BJ (cell line): ENCODE measurements at regions not wholly inside any gene's neighbourhood (a gene's known extent, or its start where the extent isn't known, plus 50 kb on each side); places are given as distances from the start of the nearest gene placed in this dataset.

Experiments used
- CTCF ChIA-PET: fragments of 350-600 bp; formaldehyde crosslinking; extraction: SDS; loops from one replicate; lab custom pipeline; 2021; ENCODE audit warnings: antibody characterized with exemption, inconsistent platforms; lab: Yijun Ruan, JAX
- POLR2A ChIA-PET: fragments of 300-600 bp; sonication (Branson Sonifier 250); formaldehyde crosslinking; extraction: SDS; loops from one replicate; lab custom pipeline; 2021; ENCODE audit warnings: antibody characterized with exemption; lab: Charles Lee
- DNase-seq: peaks from one replicate; pipeline ENCODE4 v3.0.0-alpha.2; 2011; ENCODE audit warnings: low read depth
- H3K27me3 ChIP-seq: 2 replicates; pipeline ENCODE4 v1.6.0; 2011; ENCODE audit warnings: low read length; ENCODE audit not compliant: control insufficient read depth, insufficient read depth
- H3K36me3 ChIP-seq: 2 replicates; pipeline ENCODE4 v1.5.1; 2011; ENCODE audit warnings: low read length; ENCODE audit not compliant: control insufficient read depth, insufficient read depth
- H3K4me3 ChIP-seq: 2 replicates; pipeline ENCODE4 v1.5.1; 2011; ENCODE audit warnings: low read depth, mild to moderate bottlenecking, control low read depth, low read length
- CTCF ChIP-seq: IDR thresholded peaks from 2 replicates; pipeline ENCODE4 v1.5.1; 2011; ENCODE audit warnings: low read depth, mild to moderate bottlenecking, control low read depth, inconsistent platforms, low read length, moderate library complexity; ENCODE audit not compliant: insufficient read depth

DNA sequence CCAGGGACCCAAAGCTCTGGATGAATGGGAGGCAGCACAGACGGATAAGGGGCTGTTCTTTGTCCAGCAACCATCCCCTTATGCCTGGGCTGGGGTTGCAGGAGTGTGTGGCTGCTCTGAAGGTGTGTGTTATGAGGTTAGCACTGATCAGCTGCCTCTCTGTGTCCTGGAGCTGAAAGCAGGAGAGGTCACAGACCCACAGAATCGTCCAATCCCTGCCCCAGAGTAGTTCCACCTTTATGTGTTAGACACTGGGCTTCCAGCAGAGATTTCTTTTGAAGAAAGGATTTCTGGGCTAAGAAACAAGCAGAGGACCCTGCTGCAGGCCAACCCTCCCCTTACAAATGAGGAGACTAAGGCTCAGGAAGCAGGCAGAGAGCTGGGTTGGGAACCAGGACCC lies 62.4 kb downstream of the ARL6IP4 start:
- ChIA-PET POLR2A (interaction anchor here (0.9 kb wide), 1 partner anchor 190 kb away, joined by 4 read pairs; the partner anchor contains the start of gene MPHOSPH9), CTCF (interaction anchor here (0.6 to 12.0 kb wide), 39 partner anchors 10 to 576 kb away, joined by 3 to 156 read pairs (median 4); partner anchors contain the start of genes ABCB9, KMT5A, MPHOSPH9 and MTRFR)
- Histone ChIP-seq H3K4me3 (no peak overlapping the region), H3K36me3 (no peaks in the 10 kb centered on the region), H3K27me3 (no peaks in the 10 kb centered on the region; the same call in 1 of the 2 replicates)
- no peak for DNase-seq
- no peak for TF ChIP-seq CTCF

DNA sequence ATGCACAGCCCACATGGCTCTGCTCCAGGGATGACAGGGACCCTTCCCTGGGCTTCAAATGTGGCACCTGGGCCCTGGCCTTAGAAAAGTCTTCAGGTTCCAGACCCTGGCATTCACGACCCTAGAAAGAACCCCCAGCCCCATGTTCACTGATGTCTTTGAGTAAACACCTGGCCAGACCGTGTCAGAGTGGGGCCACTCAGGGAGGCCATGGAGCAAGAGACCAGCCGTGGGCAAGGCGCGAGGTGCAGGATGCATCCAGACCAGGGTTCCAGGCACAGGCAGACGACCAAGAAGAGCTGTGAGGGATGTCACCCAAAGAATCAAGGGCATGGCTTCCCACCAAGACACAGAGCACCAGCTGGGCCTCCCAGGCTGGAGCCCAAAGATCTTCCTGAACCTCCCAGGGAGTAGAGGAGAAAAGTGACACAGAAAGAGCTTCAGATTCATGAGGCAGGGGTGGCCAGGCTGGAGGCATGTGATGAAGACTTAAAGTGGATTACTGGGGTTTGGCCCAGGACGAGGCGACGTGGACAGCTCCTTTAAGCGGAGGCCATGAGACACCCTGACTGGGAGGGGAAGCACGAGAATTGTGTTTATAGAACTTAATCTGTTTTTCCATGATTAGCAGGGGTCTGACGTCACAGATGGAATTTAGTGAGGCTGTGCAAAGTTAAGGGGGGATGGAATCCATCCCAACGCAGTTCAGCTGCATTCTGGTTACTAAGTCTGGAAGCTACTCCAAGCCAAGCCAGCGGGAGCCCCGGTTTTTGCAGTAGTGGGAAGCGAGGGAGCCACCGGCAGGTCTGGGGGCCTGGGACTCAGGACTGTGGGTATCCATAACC lies 61.6 kb downstream of the ARL6IP4 start:
- H3K27me3 ChIP-seq: no peaks in the 10 kb centered on the region; the same call in 1 of the 2 replicates
- H3K36me3 ChIP-seq: no peaks in the 10 kb centered on the region
- no peak overlapping the region for H3K4me3 ChIP-seq
- CTCF ChIA-PET: interaction anchor here (1.0 to 12.0 kb wide), 19 partner anchors 9 to 577 kb away, joined by 3 to 156 read pairs (median 7); partner anchors contain the start of genes MPHOSPH9 and MTRFR
- TF ChIP-seq CTCF: no peak
- POLR2A ChIA-PET: interaction anchor here (0.7 kb wide), 1 partner anchor 17 kb away, joined by 8 read pairs; no protein-coding TSS in a partner anchor
- no peak for DNase-seq

- TF ChIP-seq CTCF: no peak
- Histone ChIP-seq H3K4me3 (no peak overlapping the region), H3K27me3 (no peaks in the 10 kb centered on the region; the same call in 1 of the 2 replicates), H3K36me3 (no peaks in the 10 kb centered on the region)
- ChIA-PET CTCF (interaction anchor here (0.5 to 12.0 kb wide), 4 partner anchors 176 to 201 kb away, joined by 3 to 156 read pairs (median 4); partner anchors contain the start of genes MPHOSPH9 and MTRFR), POLR2A (interaction anchor here (0.5 kb wide), 1 partner anchor 23 kb away, joined by 11 read pairs; no protein-coding TSS in a partner anchor)
- no peak for DNase-seq
Measured at GRCh38 chr12:123041042-123041531, 60.6 kb downstream of the ARL6IP4 start.

GRCh38 chr12:123040106-123040505 lies 59.6 kb downstream of the ARL6IP4 start:
- TF ChIP-seq CTCF: no peak
- H3K27me3 ChIP-seq: no peaks in the 10 kb centered on the region; the same call in 1 of the 2 replicates
- no peak overlapping the region for H3K4me3 ChIP-seq
- DNase-seq: no peak
- H3K36me3 ChIP-seq: no peaks in the 10 kb centered on the region
- POLR2A ChIA-PET: no interaction called here
- CTCF ChIA-PET: interaction anchor here (0.7 to 12.0 kb wide), 2 partner anchors 195 to 201 kb away, joined by 4 to 156 read pairs; partner anchors contain the start of genes MPHOSPH9 and MTRFR

- no peaks in the 10 kb centered on the region for H3K36me3 ChIP-seq
- no peak overlapping the region for H3K4me3 ChIP-seq
Measured at GRCh38 chr12:123038966-123039365, 58.5 kb downstream of the ARL6IP4 start.

More at GRCh38 chr12:123038966-123039365, 58.5 kb downstream of the ARL6IP4 start:
- CTCF ChIA-PET: interaction anchor here (1.1 to 12.0 kb wide), 2 partner anchors 30 to 196 kb away, joined by 4 to 156 read pairs; partner anchors contain the start of genes MPHOSPH9 and MTRFR
- DNase-seq: no peak
- no peaks in the 10 kb centered on the region; the same call in 1 of the 2 replicates for H3K27me3 ChIP-seq
- no peak for TF ChIP-seq CTCF
- POLR2A ChIA-PET: no interaction called here
